K562 (cell line): ENCODE measurements at regions not wholly inside any gene's neighbourhood (a gene's known extent, or its start where the extent isn't known, plus 50 kb on each side); places are given as distances from the start of the nearest gene placed in this dataset.

Experiments
- ATAC-seq: fragments of 200-7000 bp; cut with Tn5 transposase; 3 replicates; pipeline ENCODE4 v1.9.1; 2020; ENCODE audit warnings: moderate library complexity
- BruUV-seq: library from RNA; stranded (reverse); fragments of 400-500 nt; replicated peaks from 2 replicates; lab custom pipeline; 2021; lab: Mats Ljungman, UMichigan
- CTCF ChIA-PET: fragments of 300-600 bp; formaldehyde crosslinking; extraction: SDS; loops from one replicate; lab custom pipeline; 2021; ENCODE audit warnings: low intra/inter-chr PET ratio; lab: Yijun Ruan, JAX
- POLR2A ChIA-PET: fragments of 300-600, 350-650 bp; sonication (Branson Sonifier 250); formaldehyde crosslinking; extraction: SDS; loops from one replicate; lab custom pipeline; 2021; ENCODE audit warnings: antibody characterized with exemption, inconsistent platforms; lab: Yijun Ruan, JAX
- DNase-seq, 4 experiments: peaks; one replicate each; pipeline versions ENCODE4 v3.0.0 to v3.0.0-alpha.2; 2011 to 2018; ENCODE audit warnings: low spot score in 3 of 4, mixed read lengths in 3 of 4; ENCODE audit errors: extremely low read depth in 1 of 4
- FAIRE-seq: peaks from 2 replicates; lab custom pipeline; 2011; peaks lifted over from hg19 to GRCh38; lab: Jason Lieb, UNC
- H2AFZ ChIP-seq: 2 replicates; pipeline ENCODE4 v1.6.0; 2011; ENCODE audit warnings: low read depth, low read length, control low read depth, inconsistent platforms
- H3K27ac ChIP-seq: fragments of 200-600 bp; 3 replicates; pipeline ENCODE4 v1.8.0; 2011; ENCODE audit warnings: low read depth, mild to moderate bottlenecking, control low read depth, inconsistent platforms, low read length, moderate library complexity, mixed read lengths; ENCODE audit errors: extremely low read depth
- H3K27me3 ChIP-seq, 2 experiments: fragments of 300-600 bp in 1 of 2; 2 replicates in 1 of 2; 3 replicates in 1 of 2; pipeline versions ENCODE4 v1.6.0 to v1.8.0; 2011; ENCODE audit warnings: inconsistent platforms in 2 of 2, low read length in 2 of 2, mild to moderate bottlenecking in 1 of 2, mixed read lengths in 1 of 2, moderate library complexity in 1 of 2; ENCODE audit not compliant: control insufficient read depth in 2 of 2, insufficient read depth in 2 of 2
- H3K36me3 ChIP-seq: fragments of 300-600 bp; 3 replicates; pipeline ENCODE4 v1.8.0; 2011; ENCODE audit warnings: mild to moderate bottlenecking, low read length, inconsistent platforms; ENCODE audit not compliant: control insufficient read depth, insufficient read depth
- H3K4me1 ChIP-seq, 2 experiments: fragments of 200-600 bp in 1 of 2; replicated peaks in 1 of 2; 2 replicates in 1 of 2; 3 replicates in 1 of 2; pipeline versions ENCODE4 v1.5.1 to v1.8.0; 2011; ENCODE audit warnings: inconsistent platforms in 2 of 2, low read length in 2 of 2, mild to moderate bottlenecking in 1 of 2, mixed read lengths in 1 of 2, moderate library complexity in 1 of 2; ENCODE audit not compliant: control insufficient read depth in 2 of 2, insufficient read depth in 2 of 2
- H3K4me2 ChIP-seq: 2 replicates; pipeline ENCODE4 v1.6.1; 2011; ENCODE audit warnings: low read length, control low read depth, inconsistent platforms, mixed read lengths; ENCODE audit not compliant: insufficient read depth
- H3K4me3 ChIP-seq: fragments of 200-600 bp; sonication (generic), shearing (Covaris generic); 2 replicates; pipeline ENCODE4 v1.5.1; 2016; ENCODE audit warnings: control low read depth, inconsistent platforms
- H3K79me2 ChIP-seq: fragments of 200-600 bp; 3 replicates; pipeline ENCODE4 v1.8.0; 2011; ENCODE audit warnings: low read length, inconsistent platforms; ENCODE audit not compliant: control insufficient read depth, insufficient read depth
- H3K9ac ChIP-seq, 2 experiments: 2 replicates each; pipeline versions ENCODE4 v1.6.0 to v1.6.1; 2011; ENCODE audit warnings: low read depth in 2 of 2, low read length in 2 of 2, control low read depth in 1 of 2, inconsistent platforms in 1 of 2, mild to moderate bottlenecking in 1 of 2, mixed read lengths in 1 of 2; ENCODE audit not compliant: insufficient read depth in 1 of 2
- H3K9me1 ChIP-seq: one replicate; pipeline ENCODE4 v1.6.0; 2011; ENCODE audit warnings: inconsistent platforms, mild to moderate bottlenecking, low read length, moderate library complexity; ENCODE audit not compliant: control insufficient read depth, insufficient read depth
- H3K9me3 ChIP-seq: replicated peaks from 2 replicates; pipeline ENCODE4 v1.5.1; 2011; ENCODE audit warnings: low read depth, low read length, inconsistent platforms; ENCODE audit not compliant: control insufficient read depth, insufficient read depth
- H4K20me1 ChIP-seq: replicated peaks from 2 replicates; pipeline ENCODE4 v1.6.1; 2011; ENCODE audit warnings: low read length, inconsistent platforms, mixed read lengths; ENCODE audit not compliant: control insufficient read depth, insufficient read depth
- BRF1 ChIP-seq: IDR thresholded peaks from 3 replicates; pipeline ENCODE4 v1.6.1; 2011; ENCODE audit warnings: borderline replicate concordance, mild to moderate bottlenecking; ENCODE audit not compliant: insufficient read length; ENCODE audit errors: extremely low read depth
- NONO ChIP-seq, 2 experiments: fragments of 200-400 bp in 1 of 2; fragments of 450-650 bp in 1 of 2; formaldehyde crosslinking in 1 of 2; IDR thresholded peaks; 2 replicates each; pipeline ENCODE4 v1.6.1; 2017; ENCODE audit warnings: low read depth in 2 of 2, mild to moderate bottlenecking in 2 of 2, moderate library complexity in 2 of 2, low read length in 1 of 2
- ZFP1 ChIP-seq: fragments of 450-650 bp; formaldehyde crosslinking; IDR thresholded peaks from 2 replicates; pipeline ENCODE4 v1.4.0; 2020; ENCODE audit warnings: mild to moderate bottlenecking, mixed read lengths
- WGBS: fragments of 100-300 bp; shearing (Covaris generic); methylation state at CpG from one replicate; pipeline ENCODE4 v1.1.6; 2016; ENCODE audit warnings: low coverage, mixed read lengths; ENCODE audit not compliant: insufficient coverage; ENCODE audit errors: missing lambda C conversion rate; 5-methylcytosine and 5-hydroxymethylcytosine counted together
- in situ Hi-C: fragments of 300-500 bp; cut with MboI; formaldehyde crosslinking; loops from 4 replicates; pipeline ENCODE4 v1.15.0; 2018; ENCODE audit warnings: inconsistent platforms, mixed read lengths
- intact Hi-C: fragments of 100-400 bp; cut with micrococcal nuclease; formaldehyde crosslinking; loops from 2 replicates; pipeline ENCODE4 v1.14.2; 2022
- TF ChIP-seq, protein P1 (sequence below): fragments of 250-450 bp; sonication (Bioruptor Pico); IDR thresholded peaks from 2 replicates; pipeline ENCODE4 v1.4.0; 2020; ENCODE audit warnings: mild to moderate bottlenecking
- TF ChIP-seq, protein P2 (sequence below): fragments of 250-450 bp; sonication (Bioruptor Pico); IDR thresholded peaks from 2 replicates; pipeline ENCODE4 v1.5.0; 2021; ENCODE audit warnings: mild to moderate bottlenecking, moderate library complexity

DNA sequence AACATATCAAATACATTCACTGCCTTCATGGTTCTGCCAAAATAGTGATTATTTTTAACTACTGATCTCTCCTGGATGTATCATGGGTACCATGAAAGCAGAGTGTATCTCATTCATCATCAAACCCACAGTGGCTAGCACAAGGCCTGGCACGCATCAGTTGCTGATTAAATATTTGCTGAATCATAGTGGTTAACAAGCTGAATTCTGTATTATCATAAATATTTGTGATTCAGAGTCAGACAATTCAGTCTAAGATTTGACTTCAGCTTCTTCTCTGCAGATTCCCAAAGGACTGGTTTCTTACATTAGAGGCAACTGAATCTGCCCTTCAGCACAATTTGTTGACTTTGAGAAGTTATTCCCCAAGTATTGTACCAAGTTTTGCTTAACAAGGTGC lies 715.8 kb upstream of the LRRC4C start:
- no peak for ATAC-seq
- Histone ChIP-seq H3K79me2 (no peaks in the 10 kb centered on the region), H3K27ac (no peak overlapping the region), H3K9ac (no peak overlapping the region), H4K20me1 (no peaks in the 10 kb centered on the region), H2AFZ (no peak overlapping the region), H3K36me3 (no peaks in the 10 kb centered on the region), H3K9me1 (no peaks in the 10 kb centered on the region), H3K27me3 (no peaks in the 10 kb centered on the region), H3K9me3 (no peaks in the 10 kb centered on the region; the same call in 1 of the 2 replicates)
- intact Hi-C loops: no loop called here
- 0% methylated on average over 1 of the region's 1 CpG for WGBS
- no TSS peak for BruUV-seq
- CTCF ChIA-PET: no interaction called here
- TF ChIP-seq, protein P1, sequence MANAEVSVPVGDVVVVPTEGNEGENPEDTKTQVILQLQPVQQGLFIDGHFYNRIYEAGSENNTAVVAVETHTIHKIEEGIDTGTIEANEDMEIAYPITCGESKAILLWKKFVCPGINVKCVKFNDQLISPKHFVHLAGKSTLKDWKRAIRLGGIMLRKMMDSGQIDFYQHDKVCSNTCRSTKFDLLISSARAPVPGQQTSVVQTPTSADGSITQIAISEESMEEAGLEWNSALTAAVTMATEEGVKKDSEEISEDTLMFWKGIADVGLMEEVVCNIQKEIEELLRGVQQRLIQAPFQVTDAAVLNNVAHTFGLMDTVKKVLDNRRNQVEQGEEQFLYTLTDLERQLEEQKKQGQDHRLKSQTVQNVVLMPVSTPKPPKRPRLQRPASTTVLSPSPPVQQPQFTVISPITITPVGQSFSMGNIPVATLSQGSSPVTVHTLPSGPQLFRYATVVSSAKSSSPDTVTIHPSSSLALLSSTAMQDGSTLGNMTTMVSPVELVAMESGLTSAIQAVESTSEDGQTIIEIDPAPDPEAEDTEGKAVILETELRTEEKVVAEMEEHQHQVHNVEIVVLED (CRISPR knock-in tag): no peak
- TF ChIP-seq BRF1 (no peak), NONO (IDR thresholded peaks at IDR 0.05; ENCODE audit: low read depth in 2 of 2, low read length in 1 of 2) (no peak), ZFP1 (no peak)
- TF ChIP-seq, protein P2, sequence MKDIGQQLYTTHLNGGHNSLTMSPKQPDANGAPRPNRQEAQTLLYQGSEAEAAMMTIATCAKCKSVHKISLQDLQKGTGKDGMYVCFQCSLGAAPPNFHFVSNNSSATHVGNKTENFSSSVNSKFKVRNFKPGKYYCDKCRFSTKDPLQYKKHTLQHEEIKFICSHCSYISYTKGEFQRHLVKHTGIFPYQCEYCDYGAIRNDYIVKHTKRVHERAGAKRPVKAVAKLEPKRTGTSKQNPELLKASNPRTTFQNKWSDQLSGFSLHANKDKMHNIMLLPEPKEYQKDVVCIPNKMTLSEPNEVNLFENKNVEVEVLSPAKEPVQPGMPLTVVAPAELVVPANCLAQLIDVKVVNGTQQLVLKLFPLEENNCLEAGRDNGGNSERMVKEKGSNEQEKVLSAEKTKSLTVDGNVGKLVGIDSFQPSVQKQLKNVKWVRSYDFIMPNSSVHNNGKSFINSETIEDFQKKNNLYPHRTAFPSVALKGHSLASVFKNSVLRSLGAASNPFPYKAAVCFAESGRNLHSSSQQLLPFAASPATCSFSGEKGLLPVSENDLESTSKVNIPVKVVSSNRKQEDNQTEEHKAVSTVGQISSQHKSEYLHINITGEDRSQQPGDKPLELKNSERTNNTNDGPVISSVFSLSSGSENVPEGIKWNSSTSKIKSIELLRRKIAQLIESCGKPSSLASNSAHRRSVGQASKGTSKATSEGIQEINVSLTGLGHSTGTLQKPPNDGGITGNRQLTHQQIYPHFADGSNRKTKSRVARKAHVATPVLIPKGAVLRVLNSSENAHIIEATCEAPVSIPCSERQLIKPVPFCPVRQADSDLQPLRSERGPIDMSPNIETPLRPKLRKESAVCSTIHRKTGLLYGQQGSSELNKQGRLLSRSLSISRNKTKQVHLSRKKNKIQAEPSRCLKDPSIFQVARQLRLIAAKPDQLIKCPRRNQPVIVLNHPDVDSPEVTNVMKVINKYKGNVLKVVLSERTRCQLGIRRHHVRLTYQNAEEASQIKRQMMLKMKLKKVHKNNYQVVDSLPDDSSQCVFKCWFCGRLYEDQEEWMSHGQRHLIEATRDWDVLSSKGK (CRISPR knock-in tag): no peak
- TF ChIP-seq, all 486 proteins: peak for 0
- FAIRE-seq (no peak), DNase-seq (no peak)
- no peak overlapping the region for H3K4me3 ChIP-seq
- H3K4me1 ChIP-seq: no peaks in the 10 kb centered on the region
- POLR2A ChIA-PET: no interaction called here
- in situ Hi-C loops: no loop called here
- H3K4me2 ChIP-seq: no peak overlapping the region
